ENCODE measurements at regions not wholly inside any gene's neighbourhood (a gene's known extent, or its start where the extent isn't known, plus 50 kb on each side); places are given as distances from the start of the nearest gene placed in this dataset.

GRCh38 chr11:133608496-133608895, 76.2 kb upstream of the OPCML start (continued):
- TF ChIP-seq, protein P1, sequence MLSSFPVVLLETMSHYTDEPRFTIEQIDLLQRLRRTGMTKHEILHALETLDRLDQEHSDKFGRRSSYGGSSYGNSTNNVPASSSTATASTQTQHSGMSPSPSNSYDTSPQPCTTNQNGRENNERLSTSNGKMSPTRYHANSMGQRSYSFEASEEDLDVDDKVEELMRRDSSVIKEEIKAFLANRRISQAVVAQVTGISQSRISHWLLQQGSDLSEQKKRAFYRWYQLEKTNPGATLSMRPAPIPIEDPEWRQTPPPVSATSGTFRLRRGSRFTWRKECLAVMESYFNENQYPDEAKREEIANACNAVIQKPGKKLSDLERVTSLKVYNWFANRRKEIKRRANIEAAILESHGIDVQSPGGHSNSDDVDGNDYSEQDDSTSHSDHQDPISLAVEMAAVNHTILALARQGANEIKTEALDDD (IDR thresholded peaks at IDR 0.05) = no peak
- no peak for TF ChIP-seq ESRRB (CRISPR knock-in tag; IDR thresholded peaks at IDR 0.05; ENCODE audit: borderline replicate concordance)
- TF ChIP-seq NEUROD1 (IDR thresholded peaks at IDR 0.05; ENCODE audit: borderline replicate concordance, low read depth, low read length, partially characterized antibody) = no peak
- no peak for TF ChIP-seq TRIM28 (IDR thresholded peaks at IDR 0.05)
- TF ChIP-seq LARP7 (IDR thresholded peaks at IDR 0.05) = no peak
- no peak for TF ChIP-seq KAT8 (IDR thresholded peaks at IDR 0.05; ENCODE audit: low read depth)
- TF ChIP-seq ZNF143 (CRISPR knock-in tag; IDR thresholded peaks at IDR 0.05) = no peak

- H3K9me3 ChIP-seq (replicated peaks; ENCODE audit: control insufficient read depth, insufficient read depth, low read depth, low read length) = no peaks in the 10 kb centered on the region
- no peak overlapping the region for H3K4me3 ChIP-seq
- H3K9ac ChIP-seq (ENCODE audit: insufficient read depth in 1 of 2, low read depth in 2 of 2, low read length in 2 of 2) = no peak overlapping the region
- ChIA-PET POLR2A (interaction anchor here (0.6 kb wide), 1 partner anchor 178 kb away, joined by 4 read pairs; no protein-coding TSS in a partner anchor), CTCF (ENCODE audit: low intra/inter-chr PET ratio) (no interaction called here)
- in situ Hi-C loops (cut with MboI) (no loop called here), intact Hi-C loops (cut with micrococcal nuclease) (no loop called here)
- H4K20me1 ChIP-seq (replicated peaks; ENCODE audit: control insufficient read depth, insufficient read depth, low read length) = no peaks in the 10 kb centered on the region
- no peaks in the 10 kb centered on the region for H3K4me1 ChIP-seq (replicated peaks in 1 of 2; ENCODE audit: control insufficient read depth in 2 of 2, insufficient read depth in 2 of 2, low read length in 2 of 2)
- H2AFZ ChIP-seq (ENCODE audit: low read depth, low read length) = no peak overlapping the region
- no peaks in the 10 kb centered on the region for H3K27me3 ChIP-seq (ENCODE audit: control insufficient read depth in 2 of 2, insufficient read depth in 2 of 2, low read length in 2 of 2)
- ATAC-seq = no peak
- H3K9me1 ChIP-seq (ENCODE audit: control insufficient read depth, insufficient read depth, low read length) = no peaks in the 10 kb centered on the region
- H3K79me2 ChIP-seq (ENCODE audit: control insufficient read depth, insufficient read depth, low read length) = no peaks in the 10 kb centered on the region
- no peak overlapping the region for H3K27ac ChIP-seq (ENCODE audit: extremely low read depth, low read depth, low read length)
- no peak overlapping the region for H3K4me2 ChIP-seq (ENCODE audit: insufficient read depth, low read length)
- FAIRE-seq = no peak
- no peaks in the 10 kb centered on the region for H3K36me3 ChIP-seq (ENCODE audit: control insufficient read depth, insufficient read depth, low read length)
- no TSS peak for BruUV-seq (replicated peaks)
- no peak for DNase-seq (ENCODE audit: extremely low read depth in 1 of 4, low spot score in 3 of 4)
- WGBS (ENCODE audit: insufficient coverage, low coverage, missing lambda C conversion rate) = 2% methylated on average over 3 of the region's 3 CpGs
- no peak for TF ChIP-seq NR1H2 (CRISPR knock-in tag; IDR thresholded peaks at IDR 0.05)
Observed at GRCh38 chr11:133606124-133606523, 73.8 kb upstream of the OPCML start.
